NCI-H510A (cell line): ENCODE measurements at regions not wholly inside any gene's neighbourhood (a gene's known extent, or its start where the extent isn't known, plus 50 kb on each side); places are given as distances from the start of the nearest gene placed in this dataset.
"Not testable (repeated sequence)": the region's sequence is repeated elsewhere in the genome, so short reads cannot be mapped to it uniquely, and the experiment has no call there.

ENCODE experiments used
- DNase-seq: peaks from one replicate; lab custom pipeline; 2025; lab: John Stamatoyannopoulos, UW

DNA sequence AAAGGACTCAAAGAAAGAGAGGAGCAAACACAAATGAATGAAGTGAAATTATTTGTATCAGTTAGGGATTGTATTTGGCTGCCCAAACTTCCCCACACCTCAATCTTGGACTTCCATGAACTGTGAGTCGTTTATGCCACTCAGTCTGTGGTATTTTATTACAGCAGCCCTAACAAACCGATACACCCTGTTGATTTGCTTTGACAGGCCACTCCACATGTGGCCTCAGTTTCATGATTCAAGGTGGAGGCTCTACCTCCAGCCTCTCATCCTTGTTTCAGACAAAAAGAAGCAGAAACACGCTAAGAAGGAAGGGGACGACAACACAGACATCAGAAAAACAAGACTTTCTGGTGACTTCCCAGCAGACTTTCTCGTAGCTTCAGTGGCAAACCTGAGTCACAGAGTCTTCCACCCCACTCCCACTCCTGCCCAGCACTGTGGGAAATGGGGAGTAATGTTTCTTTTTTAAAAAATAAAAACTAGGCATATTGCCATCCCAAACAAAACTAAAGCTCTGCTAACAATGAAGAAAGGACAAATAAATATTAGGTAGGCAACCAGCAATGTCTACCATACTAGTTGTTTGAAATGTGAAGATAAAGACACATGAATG lies 52.2 kb upstream of the ABCA1 start:
- DNase-seq, result no peak

DNA sequence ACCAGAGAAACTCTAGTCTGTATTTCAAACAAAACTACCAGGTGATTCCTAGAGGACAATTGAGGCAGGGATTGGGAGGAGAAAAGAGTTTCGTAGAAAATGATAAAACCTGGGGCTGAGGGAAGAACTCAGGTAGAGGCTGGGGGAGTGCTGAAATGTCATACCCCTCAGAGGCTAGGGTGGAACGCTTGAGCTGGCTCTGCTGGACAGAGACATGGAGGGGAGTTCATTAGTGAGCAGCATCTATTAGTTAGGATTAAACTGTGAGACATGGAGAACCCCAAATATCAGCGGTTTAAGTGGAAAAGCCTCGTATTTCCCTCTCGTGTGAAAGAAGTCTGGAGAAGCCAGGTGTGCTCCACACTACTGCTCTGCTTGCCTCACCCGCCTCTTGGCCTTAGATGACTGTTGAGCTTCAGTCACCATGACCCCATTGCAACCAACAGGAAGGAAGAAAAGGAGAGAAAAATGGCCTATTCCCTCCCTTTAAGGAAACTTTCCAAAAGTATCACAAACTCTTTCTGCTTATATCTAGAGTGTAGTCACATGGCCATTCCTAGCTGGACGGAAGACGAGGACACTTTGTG lies 53.7 kb upstream of the ABCA1 start:
- DNase-seq, result no peak

DNA sequence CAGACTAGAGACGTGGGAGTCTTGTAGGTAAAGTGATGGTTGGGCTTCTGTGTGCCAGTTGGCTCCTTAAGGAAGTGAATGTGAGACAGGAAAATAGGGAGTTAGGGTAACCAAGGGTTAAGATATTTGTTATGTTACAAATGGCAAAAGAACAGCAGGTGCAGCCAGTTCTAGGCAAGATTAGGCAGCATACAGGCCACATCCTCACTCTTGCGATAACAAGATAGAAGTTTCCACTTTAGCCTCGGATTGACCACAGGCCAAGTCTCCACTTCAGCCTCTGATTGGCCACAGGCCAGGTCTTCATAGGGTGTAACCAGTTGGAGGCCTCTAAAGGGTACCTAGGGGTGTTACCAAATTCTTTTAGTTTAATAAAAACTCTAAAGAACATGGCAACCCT lies 54.6 kb upstream of the ABCA1 start:
- no peak for DNase-seq

DNA sequence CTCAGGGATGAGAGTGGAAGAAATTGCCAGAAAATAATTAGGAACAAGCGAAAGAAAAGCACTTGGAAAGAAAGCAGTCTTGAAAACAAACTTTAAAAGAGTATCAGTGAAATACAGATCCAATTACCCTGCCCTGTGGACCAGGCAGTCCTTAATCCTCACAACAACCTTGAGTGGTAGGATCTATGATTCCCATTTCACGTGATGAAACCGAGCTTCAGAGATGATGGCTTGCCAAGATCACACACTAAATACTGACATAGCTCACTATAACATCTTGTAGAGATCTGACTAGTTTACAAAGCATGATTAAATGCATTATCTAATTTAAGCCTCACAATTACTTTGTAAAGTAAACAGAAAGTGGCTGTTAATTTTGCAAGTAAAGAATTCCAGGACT lies 55.5 kb upstream of the ABCA1 start:
- no peak for DNase-seq

- DNase-seq, result no peak
Observed at GRCh38 chr9:104984121-104984520, 56.2 kb upstream of the ABCA1 start.

- DNase-seq, result no peak
Observed at GRCh38 chr9:104984542-104984941, 56.6 kb upstream of the ABCA1 start.

GRCh38 chr9:104984948-104985347 lies 57.0 kb upstream of the ABCA1 start:
- DNase-seq, result no peak

DNA sequence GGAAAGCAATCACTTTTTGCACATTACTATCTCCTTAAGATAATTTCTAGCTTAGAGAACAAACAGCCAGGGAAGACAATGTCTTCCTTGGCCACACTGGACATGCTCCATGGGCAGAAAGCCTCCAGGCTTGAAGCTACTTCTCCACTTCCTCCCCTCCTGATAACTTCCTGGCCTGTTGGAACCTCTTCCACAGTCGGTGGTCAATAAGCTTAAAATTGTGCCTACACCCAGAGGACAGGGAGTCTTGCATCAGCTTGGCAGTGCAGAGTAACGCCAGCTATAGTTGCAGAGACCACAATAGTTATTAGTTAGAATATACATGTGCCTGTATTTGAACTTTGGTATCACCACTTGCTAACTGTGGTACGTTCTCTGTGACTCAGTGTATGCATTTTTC lies 58.1 kb upstream of the ABCA1 start:
- DNase-seq, result no peak

- no peak for DNase-seq
Observed at GRCh38 chr9:104987743-104988142, 59.8 kb upstream of the ABCA1 start.

GRCh38 chr9:104988539-104988938 lies 60.6 kb upstream of the ABCA1 start:
- DNase-seq, result no peak

- peak; percentile 83 for DNase-seq
Observed at GRCh38 chr9:104991144-104991953, 63.4 kb upstream of the ABCA1 start.

DNA sequence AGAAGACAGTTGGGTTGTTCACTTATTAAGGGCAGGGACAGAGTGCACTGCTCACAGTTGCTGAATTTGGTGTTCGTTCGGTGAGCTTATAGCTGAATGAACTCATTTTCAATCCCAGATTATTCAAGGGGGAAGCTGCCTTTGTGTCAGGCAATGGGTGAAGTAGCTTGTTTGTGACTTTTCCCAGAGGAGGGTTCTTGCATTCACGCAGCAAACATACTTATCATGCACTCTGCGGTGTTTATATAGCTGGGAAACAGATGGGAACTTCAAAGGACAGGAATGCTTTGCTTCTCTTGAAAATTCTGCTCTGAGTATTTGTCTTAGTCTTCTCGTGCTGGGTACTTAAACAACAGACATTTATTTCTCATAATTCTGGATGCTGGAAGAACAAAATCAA lies 64.7 kb upstream of the ABCA1 start:
- peak; percentile 63 for DNase-seq

DNA sequence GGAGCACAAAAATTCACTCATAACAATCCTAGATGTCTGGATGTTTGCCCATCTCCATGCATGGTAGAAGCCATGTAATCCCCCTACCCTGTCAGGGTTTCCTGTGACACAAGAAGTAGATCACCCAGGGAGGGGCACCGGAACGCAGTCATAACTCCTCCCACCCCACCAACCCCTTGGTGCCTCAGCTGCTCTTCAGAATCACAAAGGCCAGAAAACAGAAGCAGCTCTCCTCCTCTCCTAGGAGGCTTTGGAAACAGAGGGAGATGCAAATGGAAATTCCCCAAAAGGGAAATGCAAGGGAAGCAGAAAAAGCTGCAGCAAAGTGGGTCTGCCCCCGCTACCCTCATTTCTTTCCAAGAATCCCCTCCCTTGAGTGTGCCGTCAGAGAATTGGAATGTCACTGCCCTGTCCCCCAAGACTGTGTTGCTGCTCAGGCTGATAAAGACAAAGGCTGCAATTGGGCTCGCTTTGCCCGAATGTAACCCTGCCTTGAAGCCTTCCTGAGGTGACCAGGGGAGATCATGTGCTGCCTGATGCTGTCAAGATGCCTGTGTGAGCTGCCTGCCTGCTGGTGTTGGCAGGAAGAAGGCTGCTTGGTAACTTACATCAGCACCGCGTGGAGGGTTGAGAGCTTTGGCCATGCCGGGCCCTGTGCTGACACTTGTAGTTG lies 65.5 kb upstream of the ABCA1 start:
- peak; percentile 49 for DNase-seq

DNA sequence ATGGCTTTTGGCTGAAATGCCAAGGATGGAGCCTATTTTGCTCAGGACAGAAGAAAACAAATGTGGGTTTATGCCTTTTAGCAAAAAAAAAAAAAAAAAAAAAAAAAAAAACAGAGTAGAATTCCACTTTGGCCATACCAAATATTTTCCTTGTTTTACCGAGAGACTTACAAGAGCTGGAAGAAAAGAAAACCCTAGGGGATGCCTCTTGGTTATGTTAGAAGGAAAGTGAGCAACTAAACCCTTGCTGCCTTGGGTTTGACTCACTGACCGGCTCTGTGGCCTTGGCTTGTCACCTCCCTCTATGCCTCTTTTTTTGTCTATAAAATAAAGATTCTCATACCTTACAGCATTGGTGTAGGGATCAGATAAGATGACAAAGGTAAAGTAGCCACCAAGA lies 69.6 kb upstream of the ABCA1 start:
- DNase-seq, result no peak

DNA sequence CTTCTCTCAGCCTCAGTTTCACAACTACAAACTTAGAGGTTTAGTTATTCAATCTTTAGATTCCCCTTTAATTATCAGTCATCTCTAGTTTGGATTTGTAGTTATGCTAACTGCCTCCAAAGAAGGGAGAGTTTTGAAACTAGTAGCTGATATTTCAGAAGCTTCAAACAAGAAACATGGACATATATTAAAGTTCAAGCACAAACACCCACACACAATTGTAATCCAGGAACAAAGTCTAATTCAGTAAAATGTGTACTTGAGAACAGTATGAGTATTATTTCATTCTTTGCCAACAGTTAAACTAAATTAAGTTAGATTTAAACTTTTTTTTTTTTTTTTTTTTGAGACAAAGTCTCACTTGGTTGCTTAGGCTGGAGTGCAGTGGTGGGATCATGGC lies 71.2 kb upstream of the ABCA1 start:
- DNase-seq, result no peak

GRCh38 chr9:105000529-105000928 lies 72.6 kb upstream of the ABCA1 start:
- not testable (repeated sequence) for DNase-seq

DNA sequence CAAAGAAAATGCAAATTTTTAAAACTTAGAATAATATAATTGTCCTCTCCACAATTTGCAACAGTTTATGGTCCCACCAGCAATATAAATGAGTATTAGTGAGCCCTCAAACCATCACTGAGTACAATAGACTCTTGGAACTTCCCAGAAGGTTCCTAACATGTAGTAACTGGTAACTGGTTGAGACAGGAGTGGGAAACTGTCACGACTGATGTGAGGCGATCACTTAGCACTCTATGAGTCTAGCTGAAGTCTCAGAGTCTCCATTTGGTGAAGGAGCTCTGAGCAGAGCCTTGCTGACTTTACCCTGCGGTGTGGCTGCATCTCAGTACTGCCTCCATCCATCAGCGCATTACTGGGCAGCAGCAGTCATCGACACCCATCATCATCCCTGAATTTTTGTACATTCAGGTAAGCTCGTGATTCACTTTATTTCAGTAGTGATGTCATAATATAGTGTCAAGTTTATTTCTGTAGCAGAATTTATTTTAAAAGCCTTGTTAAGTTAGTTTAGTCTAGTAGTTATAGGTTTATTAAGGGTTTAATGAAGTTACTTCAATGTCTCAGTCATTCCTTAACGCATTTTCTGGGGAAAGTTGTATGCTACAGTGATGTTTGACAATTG lies 76.6 kb upstream of the ABCA1 start:
- no peak for DNase-seq

DNA sequence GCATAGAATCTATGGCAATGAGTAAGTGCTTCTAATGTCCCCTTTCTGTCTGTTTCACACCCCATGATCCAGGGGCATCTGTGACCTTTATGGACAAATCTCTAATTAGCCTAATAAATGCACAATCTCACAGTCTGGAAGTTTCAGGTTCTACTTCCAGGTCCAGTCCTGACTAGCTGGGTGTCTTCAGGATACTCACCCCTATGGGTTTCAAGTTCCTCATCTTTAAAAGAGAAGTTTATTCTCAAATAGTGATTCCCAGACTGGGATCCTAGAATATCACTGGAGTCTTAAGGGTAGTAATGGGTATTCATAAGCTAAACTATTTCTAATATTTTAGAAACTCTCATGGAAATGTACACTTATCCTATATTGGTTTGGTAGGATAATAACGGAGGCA lies 77.2 kb upstream of the ABCA1 start:
- no peak for DNase-seq

DNA sequence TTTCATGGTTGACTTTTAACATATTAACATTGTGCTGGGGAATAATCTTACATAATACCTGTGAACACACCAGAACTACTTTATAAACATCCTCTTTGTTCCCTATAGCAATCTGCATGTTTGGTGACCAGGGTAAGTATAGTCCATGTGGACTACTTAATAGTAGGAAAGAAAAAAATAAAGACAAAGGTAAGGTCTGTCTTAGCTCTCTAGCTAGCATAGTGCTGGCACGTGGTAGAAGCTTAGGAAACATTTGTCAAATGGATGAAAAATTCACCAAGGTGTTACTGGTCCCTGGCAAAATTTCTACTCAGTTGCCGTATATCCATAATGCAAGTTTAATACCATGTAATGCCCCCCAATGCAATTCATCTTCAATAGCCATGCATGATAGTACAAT lies 78.6 kb upstream of the ABCA1 start:
- no peak for DNase-seq

- DNase-seq, result no peak
Observed at GRCh38 chr9:105007143-105007542, 79.2 kb upstream of the ABCA1 start.

- not testable (repeated sequence) for DNase-seq
Observed at GRCh38 chr9:105010089-105010488, 82.1 kb upstream of the ABCA1 start.

DNA sequence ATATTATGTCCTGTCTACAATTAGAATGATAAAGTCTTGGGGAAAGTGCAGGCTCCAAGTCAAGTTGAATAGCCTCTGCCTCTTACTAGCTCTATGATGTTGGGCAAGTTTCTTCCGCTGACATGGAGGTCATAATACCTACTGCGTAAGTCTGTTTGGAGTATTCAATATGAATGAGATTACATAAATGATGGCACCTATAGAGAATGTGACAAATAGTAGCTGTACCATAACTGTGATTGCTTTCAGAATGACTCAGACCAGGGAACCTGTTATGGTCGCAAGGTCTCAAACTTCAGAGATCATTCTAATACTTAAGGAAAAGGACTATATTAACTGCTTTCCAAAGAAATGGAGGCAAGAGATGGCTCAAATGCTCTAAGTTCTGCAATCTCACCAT lies 94.0 kb upstream of the ABCA1 start:
- no peak for DNase-seq
